GM19324 (cell line): ENCODE measurements at regions not wholly inside any gene's neighbourhood (a gene's known extent, or its start where the extent isn't known, plus 50 kb on each side); places are given as distances from the start of the nearest gene placed in this dataset.
A peak's percentile ranks its signal among the peaks of the same experiment; 100 is the strongest.

Source experiments
- ATAC-seq: cut with Tn5 transposase; IDR thresholded peaks from one replicate; pipeline ENCODE4 v1.9.1; 2021; ENCODE audit warnings: mild to moderate bottlenecking, moderate library complexity; ENCODE audit not compliant: unreplicated experiment, low FRiP score

GRCh38 chr6:139587469-139587868 lies 213.0 kb upstream of the CITED2 start:
- ATAC-seq = no peak

GRCh38 chr6:139586273-139586672 lies 211.8 kb upstream of the CITED2 start:
- no peak for ATAC-seq

GRCh38 chr6:139584599-139584998 lies 210.2 kb upstream of the CITED2 start:
- ATAC-seq = no peak

GRCh38 chr6:139583420-139583819 lies 209.0 kb upstream of the CITED2 start:
- ATAC-seq = no peak

GRCh38 chr6:139582956-139583355 lies 208.5 kb upstream of the CITED2 start:
- no peak for ATAC-seq

- no peak for ATAC-seq
Observed at GRCh38 chr6:139581485-139581865, 207.0 kb upstream of the CITED2 start.

GRCh38 chr6:139580592-139581484 lies 206.4 kb upstream of the CITED2 start:
- ATAC-seq = peak; percentile 91

- no peak for ATAC-seq
Observed at GRCh38 chr6:139577763-139578604, 203.5 kb upstream of the CITED2 start.

GRCh38 chr6:139577124-139577762 lies 202.8 kb upstream of the CITED2 start:
- ATAC-seq = no peak

- ATAC-seq = no peak
Observed at GRCh38 chr6:139572001-139572400, 197.6 kb upstream of the CITED2 start.

GRCh38 chr6:139570166-139570565 lies 195.7 kb upstream of the CITED2 start:
- no peak for ATAC-seq

- no peak for ATAC-seq
Observed at GRCh38 chr6:139569566-139569965, 195.1 kb upstream of the CITED2 start.

GRCh38 chr6:139568956-139569538 lies 194.6 kb upstream of the CITED2 start:
- no peak for ATAC-seq

- ATAC-seq = no peak
Observed at GRCh38 chr6:139568151-139568955, 193.9 kb upstream of the CITED2 start.

GRCh38 chr6:139567095-139567494 lies 192.6 kb upstream of the CITED2 start:
- no peak for ATAC-seq

GRCh38 chr6:139565591-139565990 lies 191.1 kb upstream of the CITED2 start:
- ATAC-seq = no peak

GRCh38 chr6:139557547-139557946 lies 183.1 kb upstream of the CITED2 start:
- no peak for ATAC-seq

GRCh38 chr6:139556532-139556931 lies 182.1 kb upstream of the CITED2 start:
- ATAC-seq = no peak

- ATAC-seq = no peak
Observed at GRCh38 chr6:139553916-139554315, 179.5 kb upstream of the CITED2 start.

- ATAC-seq = no peak
Observed at GRCh38 chr6:139551376-139551775, 176.9 kb upstream of the CITED2 start.
